Glutamatergic neuron (in vitro differentiated cells): ENCODE measurements at regions not wholly inside any gene's neighbourhood (a gene's known extent, or its start where the extent isn't known, plus 50 kb on each side); places are given as distances from the start of the nearest gene placed in this dataset.

ENCODE experiments used
- DNase-seq: peaks from one replicate; pipeline ENCODE4 v3.0.0; 2022
- H3K27ac Mint-ChIP-seq: one replicate; pipeline ENCODE4 v1.8.0; 2020; ENCODE audit warnings: mild to moderate bottlenecking, mixed read lengths, inconsistent platforms; ENCODE audit not compliant: unreplicated experiment
- H3K27me3 Mint-ChIP-seq: one replicate; pipeline ENCODE4 v1.8.0; 2020; ENCODE audit warnings: mild to moderate bottlenecking, moderate library complexity, mixed read lengths, inconsistent platforms; ENCODE audit not compliant: unreplicated experiment
- H3K36me3 Mint-ChIP-seq: one replicate; pipeline ENCODE4 v1.8.0; 2020; ENCODE audit warnings: mild to moderate bottlenecking, mixed read lengths, inconsistent platforms; ENCODE audit not compliant: unreplicated experiment
- H3K4me1 Mint-ChIP-seq: one replicate; pipeline ENCODE4 v1.8.0; 2020; ENCODE audit warnings: mild to moderate bottlenecking, low read depth, mixed read lengths, inconsistent platforms; ENCODE audit not compliant: unreplicated experiment
- H3K4me3 Mint-ChIP-seq: one replicate; pipeline ENCODE4 v1.8.0; 2020; ENCODE audit warnings: mild to moderate bottlenecking, mixed read lengths, inconsistent platforms; ENCODE audit not compliant: unreplicated experiment
- H3K9me3 Mint-ChIP-seq: one replicate; pipeline ENCODE4 v1.8.0; 2020; ENCODE audit warnings: mild to moderate bottlenecking, moderate library complexity, mixed read lengths, inconsistent platforms; ENCODE audit not compliant: unreplicated experiment
- TF ChIP-seq, protein P1 (sequence below): fragments of 200-600 bp; sonication (generic); IDR thresholded peaks from one replicate; pipeline ENCODE4 v1.5.0; 2021; ENCODE audit not compliant: partially characterized antibody, unreplicated experiment

DNA sequence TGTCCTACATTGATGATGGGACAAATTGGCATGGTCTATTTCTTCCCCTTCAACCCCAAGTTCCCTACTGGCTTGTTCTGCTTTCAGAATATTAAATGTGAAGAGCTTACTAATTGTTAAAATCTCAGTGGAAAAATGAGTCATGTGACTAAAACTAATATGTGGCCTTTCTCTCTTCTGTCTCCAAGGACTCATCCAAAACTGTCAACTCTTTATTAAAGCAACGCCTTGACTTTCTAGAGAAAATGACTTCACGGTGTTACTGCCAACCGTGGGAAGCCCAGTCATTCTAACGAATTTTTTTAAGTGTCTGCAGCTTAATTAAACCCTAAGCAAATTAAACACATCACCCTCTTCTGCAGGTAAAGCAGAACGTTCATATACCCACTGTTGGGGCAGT, 431.6 kb downstream of the DTWD2 start:
- no peak overlapping the region for H3K4me3 Mint-ChIP-seq
- no peak for DNase-seq

DNA sequence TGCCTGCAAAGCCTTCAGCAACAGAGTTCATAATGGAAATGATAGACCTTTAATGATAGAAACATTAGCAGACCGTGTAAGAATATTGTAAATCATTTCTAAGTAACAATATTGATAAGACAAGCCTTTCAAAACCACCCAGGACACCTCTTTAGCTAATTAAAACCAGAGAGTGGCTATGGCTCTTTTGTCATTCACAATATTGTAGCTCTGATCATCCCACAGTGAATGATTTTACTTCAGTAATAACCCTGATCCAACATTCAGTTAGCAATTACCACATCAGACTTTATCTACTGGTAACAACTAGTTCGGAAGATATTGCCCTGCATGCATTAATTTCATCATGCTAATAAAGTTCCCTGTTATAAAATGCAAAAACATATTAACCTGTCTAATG, 432.6 kb downstream of the DTWD2 start:
- H3K27ac Mint-ChIP-seq, result no peak overlapping the region
- H3K4me3 Mint-ChIP-seq, result no peak overlapping the region
- no peak for DNase-seq
- H3K27me3 Mint-ChIP-seq, result no peaks in the 10 kb centered on the region
- no peaks in the 10 kb centered on the region for H3K36me3 Mint-ChIP-seq
- TF ChIP-seq, protein P1, sequence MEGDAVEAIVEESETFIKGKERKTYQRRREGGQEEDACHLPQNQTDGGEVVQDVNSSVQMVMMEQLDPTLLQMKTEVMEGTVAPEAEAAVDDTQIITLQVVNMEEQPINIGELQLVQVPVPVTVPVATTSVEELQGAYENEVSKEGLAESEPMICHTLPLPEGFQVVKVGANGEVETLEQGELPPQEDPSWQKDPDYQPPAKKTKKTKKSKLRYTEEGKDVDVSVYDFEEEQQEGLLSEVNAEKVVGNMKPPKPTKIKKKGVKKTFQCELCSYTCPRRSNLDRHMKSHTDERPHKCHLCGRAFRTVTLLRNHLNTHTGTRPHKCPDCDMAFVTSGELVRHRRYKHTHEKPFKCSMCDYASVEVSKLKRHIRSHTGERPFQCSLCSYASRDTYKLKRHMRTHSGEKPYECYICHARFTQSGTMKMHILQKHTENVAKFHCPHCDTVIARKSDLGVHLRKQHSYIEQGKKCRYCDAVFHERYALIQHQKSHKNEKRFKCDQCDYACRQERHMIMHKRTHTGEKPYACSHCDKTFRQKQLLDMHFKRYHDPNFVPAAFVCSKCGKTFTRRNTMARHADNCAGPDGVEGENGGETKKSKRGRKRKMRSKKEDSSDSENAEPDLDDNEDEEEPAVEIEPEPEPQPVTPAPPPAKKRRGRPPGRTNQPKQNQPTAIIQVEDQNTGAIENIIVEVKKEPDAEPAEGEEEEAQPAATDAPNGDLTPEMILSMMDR, result no peak
- no peaks in the 10 kb centered on the region for H3K9me3 Mint-ChIP-seq
- peaks cover 3% of the 10 kb centered on the region for H3K4me1 Mint-ChIP-seq

More for the DNA sequence above, 431.6 kb downstream of the DTWD2 start:
- Mint-ChIP-seq H3K27ac (no peak overlapping the region), H3K4me1 (peaks cover 3% of the 10 kb centered on the region), H3K27me3 (no peaks in the 10 kb centered on the region), H3K36me3 (no peaks in the 10 kb centered on the region), H3K9me3 (no peaks in the 10 kb centered on the region)
- TF ChIP-seq, protein P1, result no peak

DNA sequence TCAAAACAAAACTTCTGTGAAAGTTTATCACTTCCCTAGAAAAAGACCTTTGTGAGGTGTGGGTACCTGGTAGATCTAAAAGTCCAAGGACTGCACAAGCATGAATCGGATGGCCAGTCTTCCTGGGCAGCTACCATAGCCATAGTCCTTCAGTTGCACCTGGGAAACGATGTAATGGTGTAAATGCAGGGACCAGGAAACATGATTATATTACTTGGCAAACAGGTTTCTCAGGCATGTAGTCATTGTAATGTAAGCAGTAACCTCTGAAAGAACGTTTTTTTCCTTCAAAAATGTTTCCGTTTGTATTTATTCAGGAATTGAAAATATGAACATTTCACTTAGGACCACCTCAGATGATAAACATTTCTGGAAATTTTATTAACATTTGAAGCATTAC, 433.4 kb downstream of the DTWD2 start:
- peaks cover 3% of the 10 kb centered on the region for H3K4me1 Mint-ChIP-seq
- no peak overlapping the region for H3K4me3 Mint-ChIP-seq
- no peak overlapping the region for H3K27ac Mint-ChIP-seq
- no peak for DNase-seq
- TF ChIP-seq, protein P1, result no peak
- H3K27me3 Mint-ChIP-seq, result no peaks in the 10 kb centered on the region
- H3K9me3 Mint-ChIP-seq, result no peaks in the 10 kb centered on the region
- no peaks in the 10 kb centered on the region for H3K36me3 Mint-ChIP-seq

DNA sequence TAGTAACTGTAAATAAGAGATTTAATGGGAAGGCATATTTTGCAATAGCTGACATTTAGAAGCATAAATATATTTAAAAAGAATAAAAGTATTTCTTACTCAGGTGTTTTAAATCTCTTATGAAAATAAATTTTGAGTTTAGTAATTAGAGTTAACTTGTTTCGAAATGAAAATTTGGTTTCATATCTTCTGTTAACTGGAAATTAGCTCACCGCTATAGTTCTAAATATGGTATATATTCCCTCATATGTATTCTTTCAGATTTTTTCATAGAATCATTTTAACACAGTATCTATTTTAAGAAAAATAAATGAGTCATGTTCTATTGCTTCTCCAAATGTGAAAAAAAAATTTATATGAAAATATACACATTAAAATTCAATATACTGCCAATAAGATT, 434.1 kb downstream of the DTWD2 start:
- no peaks in the 10 kb centered on the region for H3K27me3 Mint-ChIP-seq
- H3K36me3 Mint-ChIP-seq, result no peaks in the 10 kb centered on the region
- H3K4me3 Mint-ChIP-seq, result no peak overlapping the region
- TF ChIP-seq, protein P1, result no peak
- no peak for DNase-seq
- H3K27ac Mint-ChIP-seq, result no peak overlapping the region
- H3K9me3 Mint-ChIP-seq, result no peaks in the 10 kb centered on the region
- H3K4me1 Mint-ChIP-seq, result peaks cover 3% of the 10 kb centered on the region

DNA sequence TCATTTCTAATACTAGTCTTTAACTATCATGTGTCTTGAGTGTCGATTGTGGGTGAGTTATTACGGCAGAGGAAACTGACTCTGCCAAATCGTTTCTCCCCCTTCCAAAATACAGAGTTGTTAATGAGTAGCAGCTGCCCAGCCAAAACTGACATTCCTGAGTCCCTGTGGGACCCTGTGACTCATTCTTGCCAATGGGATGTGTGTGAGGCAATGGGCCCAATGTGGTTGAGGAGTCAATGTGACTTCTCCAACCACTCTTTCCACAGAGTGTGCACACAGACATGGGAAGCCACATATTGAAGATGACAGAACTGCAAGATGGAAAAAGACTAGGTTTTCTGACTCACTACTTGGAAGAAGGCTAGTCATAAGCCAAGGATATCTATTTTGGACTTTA, 434.7 kb downstream of the DTWD2 start:
- H3K9me3 Mint-ChIP-seq, result no peaks in the 10 kb centered on the region
- H3K27me3 Mint-ChIP-seq, result no peaks in the 10 kb centered on the region
- TF ChIP-seq, protein P1, result no peak
- H3K27ac Mint-ChIP-seq, result no peak overlapping the region
- H3K4me3 Mint-ChIP-seq, result no peak overlapping the region
- H3K36me3 Mint-ChIP-seq, result no peaks in the 10 kb centered on the region
- no peak for DNase-seq
- H3K4me1 Mint-ChIP-seq, result peaks cover 3% of the 10 kb centered on the region
